ENCODE measurements at regions not wholly inside any gene's neighbourhood (a gene's known extent, or its start where the extent isn't known, plus 50 kb on each side); places are given as distances from the start of the nearest gene placed in this dataset.

DNA sequence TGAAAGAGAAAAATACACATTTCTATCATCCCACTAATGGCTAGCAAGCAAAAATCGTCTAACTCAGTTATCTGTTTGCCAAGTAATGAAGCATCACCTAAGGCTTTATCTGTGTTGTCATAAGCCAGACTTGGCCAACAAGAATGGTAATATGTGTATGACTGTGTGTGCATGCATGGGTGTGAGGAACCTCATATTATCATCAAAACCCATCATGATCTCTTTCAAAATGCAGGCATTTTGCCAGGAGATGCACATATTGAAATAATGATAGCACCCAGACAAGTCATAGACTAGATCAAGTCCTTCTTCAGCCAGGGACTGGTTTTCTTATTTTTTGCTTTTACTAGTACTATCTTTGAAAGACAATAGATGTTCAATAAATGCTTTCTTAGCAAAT, 172.5 kb upstream of the FMR1 start:
- H3K9me3 Mint-ChIP-seq: no peaks in the 10 kb centered on the region
- H3K4me1 Mint-ChIP-seq (ENCODE audit: low read depth): peaks cover 9% of the 10 kb centered on the region
- DNase-seq (no peak), ATAC-seq (no peak)
- H3K4me3 Mint-ChIP-seq: no peak overlapping the region
- no peaks in the 10 kb centered on the region for H3K27me3 Mint-ChIP-seq (ENCODE audit: low read depth)
- no peaks in the 10 kb centered on the region for H3K36me3 Mint-ChIP-seq (ENCODE audit: insufficient read depth)

- H3K27me3 Mint-ChIP-seq (ENCODE audit: low read depth): no peaks in the 10 kb centered on the region
- peaks cover 9% of the 10 kb centered on the region for H3K4me1 Mint-ChIP-seq (ENCODE audit: low read depth)
- no peaks in the 10 kb centered on the region for H3K9me3 Mint-ChIP-seq
- no peak for DNase-seq
- no peaks in the 10 kb centered on the region for H3K36me3 Mint-ChIP-seq (ENCODE audit: insufficient read depth)
- ATAC-seq: no peak
- no peak overlapping the region for H3K4me3 Mint-ChIP-seq
These were observed 169.9 kb upstream of the FMR1 start for GRCh38 chrX:147741776-147742175.

DNA sequence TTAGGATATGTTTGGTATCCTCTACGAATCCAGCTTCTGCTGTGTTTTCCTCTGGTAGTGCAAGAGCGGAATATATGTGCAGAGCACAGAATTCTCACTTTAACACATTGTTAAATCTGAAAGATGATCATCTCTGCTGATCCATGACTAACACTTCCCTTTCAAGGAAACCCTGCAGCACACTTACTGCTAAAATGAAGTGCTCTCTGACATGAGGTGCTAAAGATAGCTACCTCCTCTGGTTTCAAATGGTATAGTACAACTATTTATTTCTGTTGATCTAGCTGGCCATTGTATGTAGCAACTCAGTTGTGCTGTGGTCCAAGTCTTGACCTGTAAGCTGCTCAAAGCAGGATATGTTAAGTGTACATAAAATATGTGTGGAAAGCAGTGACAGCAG, 162.4 kb upstream of the FMR1 start:
- Mint-ChIP-seq H3K36me3 (ENCODE audit: insufficient read depth) (no peaks in the 10 kb centered on the region), H3K9me3 (no peaks in the 10 kb centered on the region), H3K4me1 (ENCODE audit: low read depth) (no peaks in the 10 kb centered on the region), H3K4me3 (no peak overlapping the region), H3K27me3 (ENCODE audit: low read depth) (no peaks in the 10 kb centered on the region)
- no peak for DNase-seq
- no peak for ATAC-seq

GRCh38 chrX:147757750-147758149, 154.0 kb upstream of the FMR1 start:
- Mint-ChIP-seq H3K4me1 (ENCODE audit: low read depth) (peaks cover 2% of the 10 kb centered on the region), H3K9me3 (no peaks in the 10 kb centered on the region), H3K4me3 (no peak overlapping the region), H3K36me3 (ENCODE audit: insufficient read depth) (no peaks in the 10 kb centered on the region), H3K27me3 (ENCODE audit: low read depth) (no peaks in the 10 kb centered on the region)
- ATAC-seq (no peak), DNase-seq (no peak)

- no peak for DNase-seq
- no peaks in the 10 kb centered on the region for H3K36me3 Mint-ChIP-seq (ENCODE audit: insufficient read depth)
- H3K9me3 Mint-ChIP-seq: no peaks in the 10 kb centered on the region
- H3K4me3 Mint-ChIP-seq: no peak overlapping the region
- peaks cover 9% of the 10 kb centered on the region for H3K4me1 Mint-ChIP-seq (ENCODE audit: low read depth)
- ATAC-seq: no peak
- H3K27me3 Mint-ChIP-seq (ENCODE audit: low read depth): no peaks in the 10 kb centered on the region
These were observed 148.6 kb upstream of the FMR1 start for GRCh38 chrX:147763131-147763530.

DNA sequence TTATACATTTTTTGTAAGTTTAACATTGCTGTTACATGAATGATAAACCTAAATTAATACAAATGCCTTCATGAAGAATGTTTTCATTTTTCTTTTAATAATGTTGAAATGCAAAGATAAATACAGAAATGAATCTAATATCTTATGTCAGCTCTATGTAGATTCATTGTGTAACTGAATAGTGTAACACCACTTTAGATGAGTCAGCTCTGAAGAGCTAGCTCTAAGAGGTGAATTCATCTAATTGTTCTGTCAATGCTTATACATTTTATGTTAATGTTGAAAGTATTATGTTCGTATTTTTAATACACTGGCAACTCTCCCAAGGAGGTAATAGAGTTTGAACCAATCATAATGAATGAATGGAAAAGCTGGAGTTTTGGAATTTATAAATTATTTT, 146.9 kb upstream of the FMR1 start:
- peaks cover 9% of the 10 kb centered on the region for H3K4me1 Mint-ChIP-seq (ENCODE audit: low read depth)
- no peak for ATAC-seq
- no peaks in the 10 kb centered on the region for H3K9me3 Mint-ChIP-seq
- no peak for DNase-seq
- H3K4me3 Mint-ChIP-seq: no peak overlapping the region
- no peaks in the 10 kb centered on the region for H3K36me3 Mint-ChIP-seq (ENCODE audit: insufficient read depth)
- H3K27me3 Mint-ChIP-seq (ENCODE audit: low read depth): no peaks in the 10 kb centered on the region

GRCh38 chrX:147770858-147771257, 140.9 kb upstream of the FMR1 start:
- H3K4me3 Mint-ChIP-seq: no peak overlapping the region
- ATAC-seq (no peak), DNase-seq (no peak)
- H3K4me1 Mint-ChIP-seq (ENCODE audit: low read depth): no peaks in the 10 kb centered on the region
- H3K9me3 Mint-ChIP-seq: no peaks in the 10 kb centered on the region
- H3K27me3 Mint-ChIP-seq (ENCODE audit: low read depth): no peaks in the 10 kb centered on the region
- no peaks in the 10 kb centered on the region for H3K36me3 Mint-ChIP-seq (ENCODE audit: insufficient read depth)

- no peak for ATAC-seq
- Mint-ChIP-seq H3K4me3 (no peak overlapping the region), H3K27me3 (ENCODE audit: low read depth) (no peaks in the 10 kb centered on the region), H3K9me3 (no peaks in the 10 kb centered on the region), H3K36me3 (ENCODE audit: insufficient read depth) (no peaks in the 10 kb centered on the region), H3K4me1 (ENCODE audit: low read depth) (no peaks in the 10 kb centered on the region)
- no peak for DNase-seq
These were observed 134.7 kb upstream of the FMR1 start for GRCh38 chrX:147776988-147777387.

- H3K36me3 Mint-ChIP-seq (ENCODE audit: insufficient read depth): no peaks in the 10 kb centered on the region
- no peaks in the 10 kb centered on the region for H3K4me1 Mint-ChIP-seq (ENCODE audit: low read depth)
- DNase-seq: no peak
- H3K9me3 Mint-ChIP-seq: no peaks in the 10 kb centered on the region
- no peaks in the 10 kb centered on the region for H3K27me3 Mint-ChIP-seq (ENCODE audit: low read depth)
- no peak for ATAC-seq
- H3K4me3 Mint-ChIP-seq: no peak overlapping the region
These were observed 132.5 kb upstream of the FMR1 start for GRCh38 chrX:147779173-147779572.

DNA sequence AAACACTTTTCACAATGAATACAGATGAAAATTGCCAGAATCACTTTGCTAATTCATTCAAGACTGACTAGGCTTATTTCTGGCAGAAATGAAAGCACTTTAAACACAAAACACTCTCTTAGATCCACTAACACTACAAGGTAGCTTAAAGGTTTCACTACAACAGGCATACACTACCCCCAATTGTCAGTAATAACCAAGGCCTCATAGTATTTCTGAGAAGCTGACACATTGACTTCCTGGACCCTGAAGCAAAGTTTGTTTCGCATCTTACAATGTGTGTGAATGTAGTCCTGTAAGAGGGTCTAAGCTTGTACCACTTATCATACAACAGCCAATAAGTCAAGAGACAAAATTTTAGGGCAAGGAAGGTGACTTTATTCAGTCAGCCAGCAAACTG, 129.9 kb upstream of the FMR1 start:
- H3K36me3 Mint-ChIP-seq (ENCODE audit: insufficient read depth): no peaks in the 10 kb centered on the region
- no peaks in the 10 kb centered on the region for H3K4me1 Mint-ChIP-seq (ENCODE audit: low read depth)
- no peak for DNase-seq
- H3K27me3 Mint-ChIP-seq (ENCODE audit: low read depth): no peaks in the 10 kb centered on the region
- no peaks in the 10 kb centered on the region for H3K9me3 Mint-ChIP-seq
- no peak for ATAC-seq
- H3K4me3 Mint-ChIP-seq: no peak overlapping the region

DNA sequence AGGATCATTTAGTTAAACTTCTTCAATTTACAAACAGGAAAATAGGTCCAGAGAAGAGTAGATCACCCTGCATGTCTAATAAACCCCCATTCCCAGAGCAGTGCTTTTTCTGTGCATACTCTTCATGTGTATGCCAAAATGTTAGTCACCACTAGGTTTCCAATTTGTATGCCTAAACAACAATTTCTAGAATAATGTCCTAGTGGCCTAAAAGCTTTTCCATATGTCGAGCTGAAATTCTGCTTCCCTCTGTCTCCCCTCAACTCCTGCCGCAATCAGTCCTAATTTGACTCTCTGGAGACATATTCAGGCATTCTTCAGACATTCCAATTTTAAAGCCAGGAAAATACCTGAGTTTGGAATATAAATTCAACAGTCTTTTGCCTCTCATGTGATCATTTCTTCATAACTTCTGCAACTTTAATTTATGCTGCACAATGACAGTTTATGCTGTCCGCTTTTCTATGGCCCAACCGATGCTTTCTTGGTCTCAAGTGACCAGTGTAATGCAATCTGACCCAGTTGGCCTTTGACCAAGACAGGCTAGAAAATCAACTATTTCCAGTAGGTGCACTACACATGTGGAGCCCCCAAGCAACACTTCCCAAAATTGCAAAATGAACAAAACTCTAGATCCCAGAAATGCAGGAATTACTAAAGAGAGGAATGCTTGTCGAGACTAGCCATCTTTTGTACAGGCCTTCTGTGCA, 122.9 kb upstream of the FMR1 start:
- no peak overlapping the region for H3K4me3 Mint-ChIP-seq
- peaks cover 1% of the 10 kb centered on the region for H3K27me3 Mint-ChIP-seq (ENCODE audit: low read depth)
- no peaks in the 10 kb centered on the region for H3K9me3 Mint-ChIP-seq
- ATAC-seq (no peak), DNase-seq (no peak)
- no peaks in the 10 kb centered on the region for H3K36me3 Mint-ChIP-seq (ENCODE audit: insufficient read depth)
- no peaks in the 10 kb centered on the region for H3K4me1 Mint-ChIP-seq (ENCODE audit: low read depth)

DNA sequence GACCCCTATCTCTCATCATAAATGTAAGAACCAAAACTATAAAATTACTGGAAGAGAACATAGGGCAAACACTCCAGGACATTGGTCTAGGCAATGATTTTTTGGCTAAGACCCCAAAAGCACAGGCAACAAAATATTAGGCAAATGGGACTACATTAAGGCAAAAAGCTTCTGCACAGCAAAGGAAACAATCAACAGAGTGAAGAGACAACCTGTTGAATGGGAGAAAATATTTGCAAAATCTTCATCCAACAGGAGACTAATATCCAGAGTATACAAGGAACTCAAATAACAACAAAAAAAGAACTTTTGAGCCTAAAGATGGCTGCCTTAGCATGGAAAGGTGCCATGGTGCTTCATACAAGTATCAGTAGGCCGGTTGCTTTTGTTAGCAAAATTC, 111.1 kb upstream of the FMR1 start:
- DNase-seq (no peak), ATAC-seq (no peak)
- Mint-ChIP-seq H3K4me1 (ENCODE audit: low read depth) (no peaks in the 10 kb centered on the region), H3K4me3 (no peak overlapping the region), H3K9me3 (no peaks in the 10 kb centered on the region), H3K27me3 (ENCODE audit: low read depth) (no peaks in the 10 kb centered on the region), H3K36me3 (ENCODE audit: insufficient read depth) (no peaks in the 10 kb centered on the region)

DNA sequence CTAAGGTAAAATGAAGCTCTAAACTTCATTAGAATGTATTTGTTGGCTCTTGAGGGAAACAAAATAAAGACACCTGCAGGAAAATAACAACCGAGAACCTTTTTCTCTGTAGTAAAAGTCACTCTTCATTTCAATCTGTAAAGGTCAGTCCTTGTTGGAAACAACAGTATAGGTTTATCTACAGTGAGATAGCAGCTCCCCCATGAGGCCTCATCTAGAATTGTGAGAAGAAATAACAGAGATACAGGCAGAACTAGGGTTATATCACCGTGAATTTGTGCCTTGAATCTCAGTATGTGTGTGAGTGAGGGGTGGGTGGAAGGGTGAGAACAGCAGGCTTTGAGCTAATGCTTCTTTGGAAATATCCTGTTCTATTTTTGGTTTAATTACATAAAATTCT, 107.8 kb upstream of the FMR1 start:
- no peak for ATAC-seq
- no peak for DNase-seq
- Mint-ChIP-seq H3K27me3 (ENCODE audit: low read depth) (no peaks in the 10 kb centered on the region), H3K9me3 (no peaks in the 10 kb centered on the region), H3K4me3 (no peak overlapping the region), H3K36me3 (ENCODE audit: insufficient read depth) (no peaks in the 10 kb centered on the region), H3K4me1 (ENCODE audit: low read depth) (no peaks in the 10 kb centered on the region)

- no peaks in the 10 kb centered on the region for H3K9me3 Mint-ChIP-seq
- no peaks in the 10 kb centered on the region for H3K4me1 Mint-ChIP-seq (ENCODE audit: low read depth)
- no peak for ATAC-seq
- no peaks in the 10 kb centered on the region for H3K36me3 Mint-ChIP-seq (ENCODE audit: insufficient read depth)
- DNase-seq: no peak
- H3K27me3 Mint-ChIP-seq (ENCODE audit: low read depth): peaks cover 6% of the 10 kb centered on the region
- no peak overlapping the region for H3K4me3 Mint-ChIP-seq
These were observed 99.9 kb upstream of the FMR1 start for GRCh38 chrX:147811803-147812202.

DNA sequence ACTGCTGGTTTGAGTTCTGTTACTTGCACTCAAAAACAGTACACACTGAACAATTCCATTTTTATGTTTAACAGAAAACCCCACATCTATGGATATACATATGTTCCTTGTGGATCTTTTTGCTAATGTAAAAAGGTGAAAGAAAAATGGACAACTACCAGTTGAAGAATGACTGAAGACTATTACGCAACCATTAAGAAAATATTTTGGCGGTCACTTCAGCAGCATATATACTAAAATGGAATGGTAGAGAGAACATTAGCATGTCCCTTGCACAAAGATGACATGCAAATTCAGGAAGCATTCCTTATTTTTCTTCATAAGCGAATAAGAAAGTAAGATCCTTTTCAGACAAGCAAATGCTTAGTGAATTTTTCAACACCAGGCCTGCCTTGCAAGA, 84.6 kb upstream of the FMR1 start:
- no peaks in the 10 kb centered on the region for H3K4me1 Mint-ChIP-seq (ENCODE audit: low read depth)

DNA sequence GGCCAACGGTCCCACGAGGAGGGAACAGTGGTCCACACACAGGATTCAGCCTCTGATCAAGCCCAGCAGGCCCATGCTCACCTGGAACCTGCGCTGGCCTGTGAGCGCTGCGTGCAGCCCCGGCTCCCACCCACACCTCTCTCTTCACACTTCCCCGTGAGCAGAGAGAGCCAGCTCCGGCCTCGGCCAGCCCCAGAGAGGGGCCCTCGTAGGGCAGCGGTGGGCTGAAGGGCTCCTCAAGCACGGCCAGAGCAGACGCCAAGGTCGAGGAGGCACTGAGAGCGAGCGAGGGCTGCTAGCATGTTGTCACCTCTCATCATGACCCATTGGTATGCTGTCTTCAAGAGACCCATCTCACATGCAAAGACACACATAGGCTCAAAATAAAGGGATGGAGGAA, 83.0 kb upstream of the FMR1 start:
- DNase-seq (no peak), ATAC-seq (no peak)
- no peaks in the 10 kb centered on the region for H3K36me3 Mint-ChIP-seq (ENCODE audit: insufficient read depth)

More for the DNA sequence above, 84.6 kb upstream of the FMR1 start:
- ATAC-seq (no peak), DNase-seq (no peak)
- peaks cover 2% of the 10 kb centered on the region for H3K27me3 Mint-ChIP-seq (ENCODE audit: low read depth)
- no peaks in the 10 kb centered on the region for H3K36me3 Mint-ChIP-seq (ENCODE audit: insufficient read depth)
- peaks cover 10% of the 10 kb centered on the region for H3K9me3 Mint-ChIP-seq
- no peak overlapping the region for H3K4me3 Mint-ChIP-seq

More for the DNA sequence above, 83.0 kb upstream of the FMR1 start:
- Mint-ChIP-seq H3K27me3 (ENCODE audit: low read depth) (peaks cover 2% of the 10 kb centered on the region), H3K4me1 (ENCODE audit: low read depth) (no peaks in the 10 kb centered on the region), H3K4me3 (no peak overlapping the region), H3K9me3 (peaks cover 6% of the 10 kb centered on the region)
